ENCODE measurements at regions not wholly inside any gene's neighbourhood (a gene's known extent, or its start where the extent isn't known, plus 50 kb on each side); places are given as distances from the start of the nearest gene placed in this dataset.
"Not testable (repeated sequence)": the region's sequence is repeated elsewhere in the genome, so short reads cannot be mapped to it uniquely, and the experiment has no call there.

DNA sequence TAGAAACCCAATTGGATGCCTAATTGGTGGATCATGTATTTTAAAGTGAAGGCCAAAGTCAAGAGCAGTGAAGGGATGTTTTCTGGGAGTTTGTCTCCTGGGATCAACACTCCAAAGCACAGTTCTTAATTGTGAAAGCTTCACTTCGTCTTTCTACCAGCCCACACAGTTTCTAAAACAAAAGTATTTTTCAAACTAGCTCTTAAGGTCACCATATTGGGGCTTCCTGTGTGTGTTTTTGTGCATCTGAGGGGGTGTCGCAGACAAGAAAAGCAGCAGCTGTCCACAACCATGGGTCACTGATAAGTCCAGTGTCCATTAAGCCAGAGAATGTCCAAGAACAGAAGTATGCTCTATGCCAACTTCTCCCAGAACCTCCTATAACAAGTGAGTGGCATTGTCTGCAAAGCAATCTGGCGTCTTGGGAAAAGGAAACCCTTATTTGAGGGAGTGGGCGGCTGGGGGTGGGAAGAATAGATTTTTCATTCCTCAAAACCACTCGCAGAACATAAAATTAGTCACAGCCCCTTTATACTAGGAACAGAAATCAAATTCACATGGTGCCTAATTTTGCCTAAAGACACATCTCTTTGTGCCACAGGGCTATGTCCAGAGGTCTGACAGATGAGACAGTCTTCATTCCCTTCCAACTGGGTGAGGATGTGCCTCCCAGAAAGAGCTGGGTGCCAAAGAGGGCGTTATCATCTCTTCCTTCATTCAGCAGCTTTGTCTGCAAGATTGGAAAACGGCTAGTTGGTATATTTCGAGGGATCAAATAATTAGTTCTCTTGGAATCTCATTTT is 610.4 kb downstream of the BCOR start:
- Histone ChIP-seq H3K27me3 (no peaks in the 10 kb centered on the region), H3K4me3 (no peak overlapping the region), H3K9me3 (no peaks in the 10 kb centered on the region), H3K36me3 (no peaks in the 10 kb centered on the region)
- DNase-seq: no peak

DNA sequence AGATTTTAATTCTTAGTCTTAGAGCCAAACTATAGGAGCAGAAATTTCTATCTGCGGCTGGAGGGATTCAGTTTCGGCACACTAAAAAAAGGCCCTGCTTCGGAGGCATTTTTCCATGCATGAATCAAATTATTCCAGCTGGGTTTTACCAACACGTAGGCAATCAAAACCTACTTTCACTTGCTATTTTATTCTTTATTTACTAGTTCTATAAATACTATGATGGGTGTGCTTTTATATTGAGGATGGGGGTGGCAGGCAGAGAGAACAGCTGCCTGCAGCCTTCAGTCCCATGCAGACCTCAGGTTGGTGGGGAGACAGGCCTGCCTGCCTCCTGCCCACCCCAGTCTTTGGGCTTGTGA is 609.8 kb downstream of the BCOR start:
- no peaks in the 10 kb centered on the region for H3K36me3 ChIP-seq
- no peaks in the 10 kb centered on the region for H3K27me3 ChIP-seq
- H3K9me3 ChIP-seq: no peaks in the 10 kb centered on the region
- H3K4me3 ChIP-seq: no peak overlapping the region
- DNase-seq: no peak

DNA sequence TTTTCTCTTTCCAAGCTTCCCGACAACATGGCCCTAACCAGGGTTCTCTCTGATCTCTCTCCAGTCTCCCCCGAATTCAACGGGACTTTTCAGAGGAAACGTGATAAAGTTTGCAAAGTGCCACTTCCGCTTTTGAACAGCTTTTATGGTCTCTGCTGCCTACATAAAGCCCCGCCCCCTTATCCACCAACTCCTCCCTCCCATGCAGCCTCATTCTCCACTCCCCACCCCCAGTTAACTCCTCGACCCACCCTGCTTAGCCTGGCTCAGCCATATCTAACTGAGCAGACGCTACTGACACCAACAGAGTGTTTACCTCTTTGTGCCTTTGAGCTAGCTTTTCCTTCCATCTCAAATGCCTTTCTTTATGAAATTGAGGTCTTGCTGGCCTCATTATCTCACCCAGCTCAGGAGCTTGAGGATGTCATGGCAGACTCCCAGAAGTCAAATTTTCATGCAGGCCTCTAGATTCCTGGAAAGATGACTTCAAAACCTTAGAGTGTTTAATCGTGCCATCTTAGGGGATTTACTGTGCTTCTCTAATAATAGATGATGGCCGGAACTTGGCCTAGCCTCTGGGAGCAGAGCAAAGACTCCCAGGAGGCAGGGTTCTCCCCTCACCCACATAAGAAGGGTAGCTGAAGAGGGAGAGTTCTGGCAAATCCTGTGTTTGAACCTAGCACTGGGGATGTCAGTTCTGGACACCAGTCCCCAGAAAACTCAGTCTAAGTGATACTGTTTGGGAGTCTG is 606.0 kb downstream of the BCOR start:
- H3K36me3 ChIP-seq: no peaks in the 10 kb centered on the region
- H3K27me3 ChIP-seq: no peaks in the 10 kb centered on the region
- DNase-seq: no peak
- H3K9me3 ChIP-seq: no peaks in the 10 kb centered on the region
- no peak overlapping the region for H3K4me3 ChIP-seq

DNA sequence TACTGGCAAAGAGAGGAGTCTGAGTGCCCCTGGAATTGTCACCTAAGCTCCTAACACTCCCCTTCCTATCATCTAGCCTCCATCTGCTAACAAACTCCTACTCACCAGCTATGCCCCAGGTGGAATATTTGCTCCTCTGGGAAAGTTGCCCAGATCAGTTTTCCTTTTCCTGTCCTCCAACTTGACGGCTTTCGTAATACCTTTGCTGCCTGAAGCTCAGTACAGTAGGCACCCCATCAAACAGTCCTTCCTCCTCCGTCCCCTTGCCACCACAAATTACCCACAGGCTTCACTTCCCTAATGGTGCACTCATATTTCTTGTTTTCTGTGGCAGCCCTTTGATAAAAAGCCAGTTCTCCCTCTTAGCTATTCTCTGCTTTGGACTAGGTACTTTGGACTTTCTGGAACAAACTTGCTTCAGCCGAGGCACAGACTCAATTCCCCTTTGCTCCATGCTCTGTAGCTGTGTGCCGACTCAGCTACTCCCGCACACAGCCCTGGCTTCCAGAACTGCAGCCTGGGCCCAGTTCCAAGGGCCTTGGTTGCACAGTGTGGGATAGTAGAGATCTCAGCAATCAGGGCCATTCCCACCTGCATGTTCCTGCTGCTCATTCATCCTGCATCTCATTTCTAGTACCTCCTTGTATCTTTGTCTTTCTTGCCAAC is 605.1 kb downstream of the BCOR start:
- H3K9me3 ChIP-seq: no peaks in the 10 kb centered on the region
- no peak for DNase-seq
- H3K27me3 ChIP-seq: no peaks in the 10 kb centered on the region
- H3K4me3 ChIP-seq: no peak overlapping the region
- H3K36me3 ChIP-seq: no peaks in the 10 kb centered on the region

DNA sequence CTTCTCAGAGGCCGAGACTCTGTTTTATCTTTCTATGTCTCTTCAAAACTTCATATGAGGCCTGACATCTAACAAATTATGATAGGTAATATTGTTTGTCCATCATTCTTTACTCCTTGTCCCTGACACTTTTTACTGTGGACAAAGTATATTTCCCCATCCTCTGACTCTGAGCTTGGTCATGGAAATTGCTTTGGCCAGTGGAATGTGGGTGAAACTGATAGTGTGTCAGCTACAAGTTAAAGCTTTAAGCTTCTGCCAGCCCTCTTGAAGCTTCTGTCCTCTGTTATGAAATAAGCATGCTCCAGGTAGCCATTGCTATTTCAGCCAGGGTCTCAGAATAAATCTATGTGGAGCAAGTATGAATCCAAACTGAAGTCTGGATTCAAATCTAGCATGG is 604.6 kb downstream of the BCOR start:
- Histone ChIP-seq H3K9me3 (no peaks in the 10 kb centered on the region), H3K27me3 (no peaks in the 10 kb centered on the region), H3K36me3 (no peaks in the 10 kb centered on the region), H3K4me3 (no peak overlapping the region)
- no peak for DNase-seq

DNA sequence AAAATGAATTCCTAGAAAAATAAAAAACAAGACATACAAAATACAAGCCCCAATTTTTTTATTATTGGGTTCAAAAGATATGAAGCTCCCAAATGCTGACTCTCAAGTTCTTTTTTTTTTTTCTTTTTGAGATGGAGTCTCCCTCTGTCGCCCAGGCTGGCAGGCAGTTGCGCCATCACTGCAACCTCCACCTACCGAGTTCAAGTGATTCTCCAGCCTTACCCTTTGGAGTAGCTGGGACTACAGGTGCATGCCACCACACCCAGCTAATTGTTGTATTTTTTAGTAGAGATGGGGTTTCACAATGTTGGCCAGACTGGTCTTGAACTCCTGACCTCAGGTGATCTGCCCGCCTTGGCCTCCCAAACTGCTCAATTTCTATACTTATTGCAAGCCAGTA is 600.6 kb downstream of the BCOR start:
- DNase-seq, H3K36me3 ChIP-seq, H3K4me3 ChIP-seq, H3K27me3 ChIP-seq, H3K9me3 ChIP-seq: not testable (repeated sequence)

DNA sequence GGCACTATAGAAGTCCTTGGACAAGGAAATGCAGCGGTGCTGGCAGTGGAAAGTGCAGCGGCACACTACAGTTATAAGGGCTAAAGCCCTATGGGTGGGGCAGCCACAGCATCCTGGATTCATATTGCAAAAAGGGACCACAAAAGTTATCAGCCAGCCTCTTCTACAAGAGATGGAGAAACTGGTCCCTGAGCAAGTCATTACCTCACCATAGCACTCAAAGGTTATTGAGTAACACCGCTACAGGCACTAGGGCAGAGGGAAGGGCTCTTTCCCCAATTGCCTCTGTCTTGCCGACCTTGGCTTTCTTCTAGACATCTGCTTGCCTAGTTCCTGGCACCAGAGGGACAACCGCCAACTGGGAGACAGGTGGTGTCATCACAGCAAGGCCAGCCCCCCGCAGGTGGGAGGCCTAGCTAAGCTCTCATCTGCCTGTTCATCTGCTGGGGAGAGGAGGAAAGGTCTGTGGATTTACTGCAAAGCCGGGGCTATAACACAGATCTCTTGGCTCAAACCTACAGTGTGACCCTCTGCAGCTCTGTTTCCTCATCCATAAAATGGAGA is 600.0 kb downstream of the BCOR start:
- Histone ChIP-seq H3K9me3 (no peaks in the 10 kb centered on the region), H3K27me3 (no peaks in the 10 kb centered on the region), H3K4me3 (no peak overlapping the region), H3K36me3 (no peaks in the 10 kb centered on the region)
- no peak for DNase-seq

DNA sequence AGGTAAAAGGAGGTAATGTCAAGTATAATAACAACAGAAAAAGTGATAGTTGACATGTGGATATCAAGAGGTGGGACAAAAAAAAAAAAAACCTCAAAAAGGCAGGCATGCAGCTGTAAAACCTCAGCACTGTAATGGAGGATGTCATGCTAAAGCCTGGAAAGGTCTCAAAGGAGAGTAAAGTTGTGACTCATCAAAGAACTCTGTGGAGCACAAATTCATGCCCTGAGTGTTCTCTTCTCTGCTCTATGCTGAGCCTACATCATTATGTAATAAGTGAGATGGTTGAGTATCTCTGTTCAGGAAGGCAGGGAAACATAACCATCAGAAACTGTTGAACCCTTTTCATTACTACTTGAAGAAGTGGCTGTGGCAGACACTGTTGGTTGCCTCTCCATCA is 597.8 kb downstream of the BCOR start:
- Histone ChIP-seq H3K4me3 (no peak overlapping the region), H3K9me3 (no peaks in the 10 kb centered on the region), H3K27me3 (no peaks in the 10 kb centered on the region), H3K36me3 (no peaks in the 10 kb centered on the region)
- no peak for DNase-seq

DNA sequence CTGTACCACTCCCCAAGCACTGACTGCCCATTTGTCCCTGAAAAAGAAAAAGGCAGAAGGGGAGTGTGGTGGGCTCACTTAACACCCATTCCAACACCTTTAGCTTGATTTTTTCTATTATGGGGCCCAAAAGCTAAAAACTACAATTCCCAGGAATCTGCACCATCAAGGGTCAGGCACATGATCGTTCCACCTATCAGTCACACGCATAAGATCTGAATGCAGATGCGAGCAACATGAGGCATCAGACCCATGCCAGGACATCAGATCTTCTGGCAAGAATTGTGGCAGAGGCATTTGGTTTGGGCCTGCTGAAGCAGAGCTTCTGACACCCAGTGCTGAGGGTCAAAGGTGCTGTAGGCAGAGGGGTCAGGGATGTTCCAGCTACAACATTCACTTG is 595.9 kb downstream of the BCOR start:
- Histone ChIP-seq H3K4me3 (no peak overlapping the region), H3K36me3 (no peaks in the 10 kb centered on the region), H3K27me3 (no peaks in the 10 kb centered on the region), H3K9me3 (no peaks in the 10 kb centered on the region)
- DNase-seq: no peak

DNA sequence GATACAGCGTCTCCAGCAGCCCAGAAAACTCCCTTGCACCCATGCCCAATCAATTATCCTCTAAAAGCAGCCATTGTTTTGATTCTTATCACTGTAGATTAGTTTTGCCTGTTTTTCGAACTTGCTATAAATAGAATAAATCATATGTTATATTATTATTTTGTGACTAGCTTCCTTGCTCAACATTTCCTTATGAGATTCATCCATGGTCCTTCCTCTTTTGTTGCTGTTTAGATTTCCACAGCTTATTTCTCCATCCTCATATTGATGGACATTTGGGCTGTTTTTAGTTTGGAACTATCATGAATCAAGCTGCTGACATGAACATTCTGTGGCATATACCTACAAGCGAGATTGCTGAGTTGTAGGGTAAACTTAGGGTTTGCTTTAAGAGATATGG is 595.3 kb downstream of the BCOR start:
- H3K4me3 ChIP-seq: no peak overlapping the region
- H3K36me3 ChIP-seq: no peaks in the 10 kb centered on the region
- H3K27me3 ChIP-seq: no peaks in the 10 kb centered on the region
- DNase-seq: no peak
- no peaks in the 10 kb centered on the region for H3K9me3 ChIP-seq

DNA sequence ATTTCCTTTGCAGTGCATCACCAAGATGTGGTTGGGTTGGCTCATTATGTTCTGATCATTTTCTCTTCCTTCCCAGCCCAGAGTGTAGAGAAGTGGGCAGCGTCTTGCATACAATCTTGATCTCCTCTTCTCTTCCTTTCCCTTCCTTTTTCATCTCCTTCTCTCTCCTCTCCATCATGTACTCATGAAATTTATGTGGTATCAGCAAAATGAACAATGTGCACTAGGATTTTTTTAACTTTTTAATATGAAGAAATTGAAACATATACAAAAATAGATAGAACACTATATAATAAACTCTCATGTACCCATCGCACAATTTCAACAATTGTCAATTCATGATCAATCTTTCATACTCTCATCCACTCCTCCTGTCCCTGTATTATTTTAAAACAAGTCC is 593.5 kb downstream of the BCOR start:
- no peak overlapping the region for H3K4me3 ChIP-seq
- no peaks in the 10 kb centered on the region for H3K9me3 ChIP-seq
- no peak for DNase-seq
- no peaks in the 10 kb centered on the region for H3K36me3 ChIP-seq
- no peaks in the 10 kb centered on the region for H3K27me3 ChIP-seq

DNA sequence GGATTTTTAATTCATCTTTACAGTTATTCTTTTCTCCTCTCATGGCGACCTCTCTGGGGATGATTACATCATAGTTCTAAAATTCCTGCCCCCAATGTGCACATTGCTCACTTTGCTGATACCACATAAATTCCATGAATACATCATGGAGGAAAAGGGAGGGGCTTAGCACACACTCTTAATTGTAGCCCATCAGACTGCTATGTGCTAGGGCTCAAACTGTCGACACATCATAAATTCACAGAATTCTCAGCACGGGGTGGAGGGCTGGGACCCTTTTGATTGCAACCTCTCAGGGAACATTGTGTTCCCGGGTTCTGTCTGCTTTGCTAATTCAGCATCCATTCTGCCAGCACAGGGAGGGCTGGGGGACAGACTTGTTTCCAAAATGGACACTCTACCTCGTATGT is 592.9 kb downstream of the BCOR start:
- Histone ChIP-seq H3K4me3 (no peak overlapping the region), H3K9me3 (no peaks in the 10 kb centered on the region), H3K27me3 (no peaks in the 10 kb centered on the region), H3K36me3 (no peaks in the 10 kb centered on the region)
- no peak for DNase-seq

DNA sequence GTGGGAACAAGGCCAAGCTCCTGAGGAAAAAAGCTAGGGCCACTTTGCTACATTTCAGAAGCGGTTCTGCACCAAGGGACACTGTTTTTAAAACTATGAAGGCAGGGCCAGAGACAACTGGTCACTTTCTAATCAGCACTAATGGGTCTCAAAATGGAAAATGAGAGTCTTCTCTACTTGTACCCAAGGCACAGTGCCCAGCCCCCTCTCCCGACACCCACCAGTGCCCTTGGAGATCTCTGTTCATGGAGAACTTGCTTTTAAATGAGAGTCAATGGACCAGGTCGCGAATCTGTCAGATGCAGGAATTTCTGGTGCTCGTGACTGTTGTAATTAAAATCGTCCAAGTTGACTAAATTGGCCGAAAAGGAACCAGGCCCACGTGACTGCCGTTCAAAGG is 591.6 kb downstream of the BCOR start:
- no peaks in the 10 kb centered on the region for H3K9me3 ChIP-seq
- no peak for DNase-seq
- no peaks in the 10 kb centered on the region for H3K27me3 ChIP-seq
- H3K4me3 ChIP-seq: no peak overlapping the region
- H3K36me3 ChIP-seq: no peaks in the 10 kb centered on the region

DNA sequence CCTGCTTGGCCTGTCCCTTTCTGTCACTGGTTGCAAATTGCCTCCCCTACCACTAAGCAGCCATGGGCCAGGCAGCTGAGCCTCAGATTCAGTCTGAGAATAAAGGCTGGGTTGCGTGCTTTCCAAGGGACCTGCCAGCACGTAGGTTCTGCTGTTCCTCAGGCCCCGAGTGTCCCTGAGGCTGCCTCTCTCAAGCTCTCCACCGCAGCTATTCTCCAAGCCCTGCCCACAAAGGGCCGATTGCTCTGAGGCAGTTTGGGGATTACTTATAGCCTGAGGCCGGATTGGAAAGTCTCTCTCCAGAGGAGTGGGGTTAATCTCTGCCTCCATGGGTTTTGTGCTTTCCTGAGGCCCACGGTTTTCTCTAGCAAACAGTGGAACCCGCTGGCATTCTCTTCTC is 590.7 kb downstream of the BCOR start:
- Histone ChIP-seq H3K36me3 (no peaks in the 10 kb centered on the region), H3K4me3 (no peak overlapping the region), H3K27me3 (no peaks in the 10 kb centered on the region), H3K9me3 (no peaks in the 10 kb centered on the region)
- DNase-seq: no peak

DNA sequence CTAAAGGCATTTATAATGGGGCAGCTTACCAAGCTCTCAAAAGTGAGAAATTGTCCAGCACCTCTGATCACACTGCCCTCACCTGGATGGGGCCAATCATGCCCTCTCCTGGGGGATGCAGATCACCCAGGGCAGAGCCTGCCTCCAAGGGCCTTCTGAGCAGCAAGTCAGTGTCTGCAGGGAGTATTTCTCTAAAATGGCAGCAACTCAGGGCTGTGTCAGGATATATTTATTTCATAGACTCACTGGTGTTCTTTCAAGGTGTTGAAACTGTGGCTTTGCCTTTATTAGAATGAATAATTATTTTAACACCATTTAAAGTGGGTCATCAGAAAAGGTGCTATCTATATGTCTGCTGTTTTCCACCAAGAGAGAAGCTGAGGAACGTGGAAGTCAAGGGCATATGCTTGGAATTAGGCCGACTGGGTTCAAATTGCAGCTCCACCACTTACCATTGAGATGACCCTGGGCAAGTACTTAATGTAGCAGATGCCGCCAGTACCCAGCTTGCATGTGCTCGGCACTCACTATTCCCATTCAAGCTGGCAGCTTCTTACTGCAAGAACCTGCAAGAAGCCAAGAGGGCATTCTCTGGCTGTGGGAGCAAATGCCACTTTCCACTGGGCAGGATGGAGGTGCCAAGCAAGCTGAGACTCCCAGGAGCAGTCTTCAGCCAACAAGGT is 590.0 kb downstream of the BCOR start:
- no peak overlapping the region for H3K4me3 ChIP-seq
- H3K9me3 ChIP-seq: no peaks in the 10 kb centered on the region
- no peak for DNase-seq
- no peaks in the 10 kb centered on the region for H3K27me3 ChIP-seq
- no peaks in the 10 kb centered on the region for H3K36me3 ChIP-seq

DNA sequence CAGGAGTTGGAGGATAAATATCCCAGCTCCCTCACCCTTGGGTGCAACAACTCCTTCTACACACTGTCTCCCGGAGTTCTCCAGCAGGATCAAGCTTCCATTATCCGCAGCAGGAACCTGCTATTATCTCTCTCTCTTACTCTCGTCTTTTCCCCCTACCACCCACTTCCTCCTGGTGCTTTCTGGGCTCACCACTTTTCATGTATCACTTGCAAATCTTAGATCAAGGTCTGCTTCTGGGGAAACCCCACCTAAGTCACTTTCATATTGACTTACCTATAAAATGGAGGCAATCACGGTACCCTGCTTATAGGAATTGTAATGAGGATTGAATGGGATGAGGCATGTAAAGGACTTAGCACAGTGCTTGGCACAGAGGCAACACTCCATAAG is 589.5 kb downstream of the BCOR start:
- Histone ChIP-seq H3K36me3 (no peaks in the 10 kb centered on the region), H3K9me3 (no peaks in the 10 kb centered on the region), H3K27me3 (no peaks in the 10 kb centered on the region), H3K4me3 (no peak overlapping the region)
- DNase-seq: no peak

DNA sequence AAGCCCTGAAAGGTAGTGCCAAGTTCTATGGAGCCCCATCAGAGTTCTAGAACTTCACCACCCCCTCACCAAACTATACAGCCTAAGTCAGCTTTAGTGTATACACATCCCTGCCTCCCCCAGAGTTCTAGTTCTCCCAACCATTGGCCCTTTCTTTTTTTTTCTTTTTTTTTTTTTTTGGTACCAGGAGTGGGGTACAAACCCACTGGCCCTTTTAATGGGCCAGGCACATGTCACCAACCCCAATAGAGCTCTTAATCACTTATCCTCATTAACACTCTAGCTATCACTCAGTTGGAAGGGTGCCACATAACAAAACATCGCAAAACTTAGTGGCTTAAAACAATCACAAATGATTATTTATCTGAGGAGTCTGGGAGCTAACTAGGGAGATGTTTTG is 588.6 kb downstream of the BCOR start:
- Histone ChIP-seq H3K36me3 (no peaks in the 10 kb centered on the region), H3K4me3 (no peak overlapping the region), H3K27me3 (no peaks in the 10 kb centered on the region), H3K9me3 (no peaks in the 10 kb centered on the region)
- DNase-seq: no peak
